H1 (cell line): ENCODE measurements at regions not wholly inside any gene's neighbourhood (a gene's known extent, or its start where the extent isn't known, plus 50 kb on each side); places are given as distances from the start of the nearest gene placed in this dataset.

ENCODE experiments used
- CTCF ChIA-PET: fragments of 300-600 bp; sonication (Branson Sonifier 250); formaldehyde crosslinking; loops from one replicate; lab custom pipeline; 2021; ENCODE audit not compliant: partially characterized antibody; lab: Charles Lee
- POLR2A ChIA-PET: fragments of 300-600 bp; sonication (Branson Sonifier 250); formaldehyde crosslinking; loops from one replicate; lab custom pipeline; 2021; ENCODE audit warnings: inconsistent platforms; ENCODE audit not compliant: partially characterized antibody; lab: Charles Lee
- DNase-seq, 2 experiments: peaks; one replicate each; pipeline versions ENCODE4 v3.0.0 to v3.0.0-alpha.2; 2010 to 2022; ENCODE audit warnings: low spot score in 2 of 2, low read depth in 1 of 2, mixed read lengths in 1 of 2
- FAIRE-seq: peaks from 2 replicates; lab custom pipeline; 2011; peaks lifted over from hg19 to GRCh38; lab: Jason Lieb, UNC
- H2AFZ ChIP-seq: 2 replicates; pipeline ENCODE4 v1.8.1; 2012; ENCODE audit warnings: low read length, inconsistent platforms
- H2AK5ac ChIP-seq: 2 replicates; pipeline ENCODE4 v1.6.1; 2013; ENCODE audit warnings: low read depth, low read length
- H2BK120ac ChIP-seq: replicated peaks from 2 replicates; pipeline ENCODE3; 2013; ENCODE audit warnings: low read depth, low read length, inconsistent platforms
- H2BK12ac ChIP-seq: 2 replicates; pipeline ENCODE4 v1.6.1; 2013; ENCODE audit warnings: low read depth, low read length
- H2BK15ac ChIP-seq: 2 replicates; pipeline ENCODE4 v1.6.1; 2013; ENCODE audit warnings: low read length
- H2BK20ac ChIP-seq: 2 replicates; pipeline ENCODE4 v1.6.1; 2013; ENCODE audit warnings: low read length
- H2BK5ac ChIP-seq: 2 replicates; pipeline ENCODE4 v1.6.1; 2013; ENCODE audit warnings: low read depth, low read length
- H3K14ac ChIP-seq: 2 replicates; pipeline ENCODE4 v1.6.1; 2013; ENCODE audit warnings: inconsistent platforms; ENCODE audit not compliant: insufficient read length
- H3K18ac ChIP-seq: 2 replicates; pipeline ENCODE4 v1.6.1; 2013; ENCODE audit warnings: low read length; ENCODE audit errors: extremely low read depth
- H3K23ac ChIP-seq: 2 replicates; pipeline ENCODE4 v1.6.1; 2013; ENCODE audit warnings: inconsistent platforms; ENCODE audit not compliant: insufficient read length
- H3K23me2 ChIP-seq: 2 replicates; pipeline ENCODE4 v1.6.1; 2013; ENCODE audit warnings: low read depth, low read length
- H3K27ac ChIP-seq: 2 replicates; pipeline ENCODE4 v1.6.1; 2011; ENCODE audit warnings: low read depth, low read length, inconsistent platforms
- H3K27me3 ChIP-seq, 4 experiments: replicated peaks in 1 of 4; 1 replicate in 1 of 4; 2 replicates in 3 of 4; pipeline versions ENCODE4 v1.6.1 to v1.8.1; 2011 to 2013; ENCODE audit warnings: low read length in 3 of 4, mild to moderate bottlenecking in 3 of 4, inconsistent platforms in 2 of 4, mixed read lengths in 2 of 4, moderate library complexity in 1 of 4; ENCODE audit not compliant: control insufficient read depth in 3 of 4, insufficient read depth in 3 of 4; ENCODE audit errors: extremely low read depth in 1 of 4
- H3K36me3 ChIP-seq, 4 experiments: 2 replicates each; pipeline versions ENCODE4 v1.6.1 to v1.8.1; 2011 to 2013; ENCODE audit warnings: mild to moderate bottlenecking in 4 of 4, low read length in 3 of 4, moderate library complexity in 2 of 4, control low read depth in 1 of 4, inconsistent platforms in 1 of 4; ENCODE audit not compliant: insufficient read depth in 4 of 4, control insufficient read depth in 2 of 4
- H3K4ac ChIP-seq: replicated peaks from 2 replicates; pipeline ENCODE3; 2013; ENCODE audit warnings: low read length, low read depth, mixed read lengths, inconsistent platforms; ENCODE audit not compliant: insufficient read length
- H3K4me1 ChIP-seq, 4 experiments: replicated peaks in 1 of 4; 1 replicate in 1 of 4; 2 replicates in 3 of 4; pipeline versions ENCODE4 v1.6.1 to v1.8.1; 2011 to 2013; ENCODE audit warnings: low read length in 3 of 4, inconsistent platforms in 2 of 4, mixed read lengths in 1 of 4; ENCODE audit not compliant: insufficient read depth in 4 of 4, control insufficient read depth in 3 of 4
- H3K4me2 ChIP-seq, 2 experiments: 2 replicates each; pipeline versions ENCODE4 v1.6.1 to v1.8.1; 2011 to 2013; ENCODE audit warnings: low read depth in 2 of 2, low read length in 2 of 2, control low read depth in 1 of 2, inconsistent platforms in 1 of 2, mild to moderate bottlenecking in 1 of 2; ENCODE audit not compliant: insufficient read depth in 1 of 2
- H3K4me3 ChIP-seq, 4 experiments: fragments of 200-600, 300-600 bp in 1 of 4; sonication (generic), shearing (Covaris generic), sonication (Bioruptor Twin) in 1 of 4; 2 replicates each; pipeline versions ENCODE4 v1.5.1 to v1.8.1; 2011 to 2016; ENCODE audit warnings: low read length in 4 of 4, low read depth in 3 of 4, control low read depth in 2 of 4, inconsistent platforms in 2 of 4, mild to moderate bottlenecking in 2 of 4, mixed read lengths in 1 of 4, moderate library complexity in 1 of 4; ENCODE audit not compliant: insufficient read depth in 2 of 4; ENCODE audit errors: extremely low read depth in 1 of 4
- H3K56ac ChIP-seq: replicated peaks from 2 replicates; pipeline ENCODE3; 2013; ENCODE audit warnings: low read depth, mild to moderate bottlenecking, mixed read lengths, low read length, inconsistent platforms; ENCODE audit not compliant: insufficient read length
- H3K79me1 ChIP-seq: 2 replicates; pipeline ENCODE4 v1.6.1; 2013; ENCODE audit warnings: low read depth, low read length, control low read depth
- H3K79me2 ChIP-seq, 2 experiments: 2 replicates each; pipeline versions ENCODE4 v1.6.1 to v1.8.1; 2012 to 2013; ENCODE audit warnings: low read length in 2 of 2, mild to moderate bottlenecking in 2 of 2, inconsistent platforms in 1 of 2; ENCODE audit not compliant: insufficient read depth in 2 of 2, control insufficient read depth in 1 of 2
- H3K9ac ChIP-seq, 4 experiments: replicated peaks in 1 of 4; 1 replicate in 1 of 4; 2 replicates in 3 of 4; pipeline versions ENCODE4 v1.6.1 to v1.8.1; 2011 to 2013; ENCODE audit warnings: low read depth in 3 of 4, low read length in 3 of 4, control low read depth in 2 of 4, mild to moderate bottlenecking in 2 of 4, moderate library complexity in 2 of 4, inconsistent platforms in 1 of 4; ENCODE audit errors: extremely low read depth in 1 of 4
- H3K9me3 ChIP-seq, 2 experiments: 2 replicates each; pipeline versions ENCODE4 v1.6.1 to v1.8.1; 2012 to 2013; ENCODE audit warnings: mild to moderate bottlenecking in 2 of 2, moderate library complexity in 2 of 2, control low read depth in 1 of 2, inconsistent platforms in 1 of 2, low read depth in 1 of 2, low read length in 1 of 2, mixed read lengths in 1 of 2; ENCODE audit not compliant: insufficient read depth in 2 of 2
- H4K20me1 ChIP-seq, 2 experiments: replicated peaks in 1 of 2; 2 replicates each; pipeline versions ENCODE3 to v1.8.1; 2011 to 2013; ENCODE audit warnings: inconsistent platforms in 2 of 2, low read length in 2 of 2, mild to moderate bottlenecking in 1 of 2; ENCODE audit not compliant: insufficient read depth in 2 of 2, control insufficient read depth in 1 of 2
- H4K5ac ChIP-seq: 2 replicates; pipeline ENCODE4 v1.6.1; 2013; ENCODE audit warnings: low read length, low read depth, mixed read lengths, inconsistent platforms; ENCODE audit not compliant: insufficient read length
- H4K8ac ChIP-seq: 2 replicates; pipeline ENCODE4 v1.8.0; 2013; ENCODE audit warnings: mild to moderate bottlenecking, moderate library complexity, low read length, inconsistent platforms; ENCODE audit not compliant: insufficient read depth; ENCODE audit errors: extremely low read depth
- H4K91ac ChIP-seq: replicated peaks from 2 replicates; pipeline ENCODE3; 2013; ENCODE audit warnings: low read length, mixed read lengths, inconsistent platforms; ENCODE audit not compliant: insufficient read length
- CBX8 ChIP-seq: fragments of 300-800, 300-1000 bp; sonication (generic); IDR thresholded peaks from 2 replicates; pipeline ENCODE4 v1.7.1; 2016; ENCODE audit warnings: low read depth, low read length, borderline replicate concordance
- CHD2 ChIP-seq: IDR thresholded peaks from 2 replicates; pipeline ENCODE4 v1.6.1; 2012; ENCODE audit warnings: low read length, improper control_type of control experiment
- E2F6 ChIP-seq: IDR thresholded peaks from 2 replicates; pipeline ENCODE4 v1.6.1; 2012; ENCODE audit warnings: inconsistent platforms
- EZH2 ChIP-seq: fragments of 200-600 bp; sonication (generic); IDR thresholded peaks from 2 replicates; pipeline ENCODE4 v1.7.1; 2012; ENCODE audit warnings: low read depth, mild to moderate bottlenecking, moderate library complexity, low read length, inconsistent platforms; ENCODE audit not compliant: severe bottlenecking
- FOSL1 ChIP-seq: IDR thresholded peaks from 2 replicates; pipeline ENCODE4 v1.6.1; 2011; ENCODE audit warnings: mild to moderate bottlenecking, low read depth, low read length, moderate library complexity; ENCODE audit not compliant: insufficient read depth
- JUND ChIP-seq: IDR thresholded peaks from 2 replicates; pipeline ENCODE4 v1.6.1; 2011; ENCODE audit warnings: mild to moderate bottlenecking, improper control_type of control experiment, low read length
- PHF8 ChIP-seq: fragments of 200-600 bp; sonication (generic); conservative IDR thresholded peaks from 2 replicates; pipeline ENCODE4 v1.7.1; 2012; ENCODE audit warnings: low read depth, mild to moderate bottlenecking, inconsistent platforms, low read length, moderate library complexity
- RFX5 ChIP-seq: IDR thresholded peaks from 2 replicates; pipeline ENCODE4 v1.6.1; 2011; ENCODE audit warnings: low read depth, low read length, improper control_type of control experiment, borderline replicate concordance
- SIRT6 ChIP-seq: IDR thresholded peaks from one replicate; pipeline ENCODE4 v1.7.1; 2012; ENCODE audit warnings: low read length, inconsistent platforms
- WGBS, 2 experiments: shearing (Covaris generic) in 1 of 2; methylation state at CpG; one replicate each; pipeline versions ENCODE4 v1.1.6 to v1.1.7; 2013 to 2015; ENCODE audit warnings: low lambda C conversion rate in 2 of 2, mixed read lengths in 2 of 2, inconsistent platforms in 1 of 2, low coverage in 1 of 2, missing lambda C conversion rate in 1 of 2; ENCODE audit not compliant: insufficient replicate concordance in 2 of 2, insufficient coverage in 1 of 2, insufficient read length in 1 of 2; ENCODE audit errors: extremely low coverage in 1 of 2, missing lambda C conversion rate in 1 of 2; 5-methylcytosine and 5-hydroxymethylcytosine counted together

DNA sequence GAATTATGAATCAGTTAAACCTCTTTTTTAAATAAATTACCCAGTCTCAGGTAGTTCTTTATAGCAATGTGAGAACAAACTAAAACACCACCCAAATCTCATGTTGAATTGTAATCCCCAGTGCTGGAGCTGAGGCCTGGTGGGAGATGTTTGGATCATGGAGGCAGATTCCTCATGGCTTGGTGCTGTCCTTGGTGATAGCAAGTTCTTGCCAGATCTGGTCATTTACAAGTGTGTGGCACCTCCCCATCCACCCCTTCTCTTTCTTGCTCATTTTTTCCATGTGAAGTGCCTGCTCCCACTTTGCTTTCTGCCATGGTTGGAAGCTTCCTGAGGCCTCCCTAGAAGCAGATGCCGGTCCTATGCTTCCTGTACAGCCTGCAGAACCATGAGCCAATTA is 102.1 kb upstream of the ANO4 start:
- H4K5ac ChIP-seq, result no peak overlapping the region
- TF ChIP-seq CHD2 (no peak), FOSL1 (no peak), CBX8 (no peak), SIRT6 (no peak), RFX5 (no peak), PHF8 (no peak), E2F6 (no peak), EZH2 (no peak), JUND (no peak)
- TF ChIP-seq, all 59 proteins: peak for 0
- H3K56ac ChIP-seq, result no peak overlapping the region
- no peaks in the 10 kb centered on the region for H3K9me3 ChIP-seq
- no peak for DNase-seq
- H3K4me1 ChIP-seq, result no peaks in the 10 kb centered on the region; a peak in 1 of 7 replicates
- H3K4ac ChIP-seq, result no peak overlapping the region
- POLR2A ChIA-PET, result no interaction called here
- no peaks in the 10 kb centered on the region for H3K23me2 ChIP-seq
- H4K20me1 ChIP-seq, result no peaks in the 10 kb centered on the region
- no peak overlapping the region for H2BK15ac ChIP-seq
- H2BK12ac ChIP-seq, result no peak overlapping the region
- no peak for FAIRE-seq
- no peak overlapping the region for H3K9ac ChIP-seq
- no peak overlapping the region for H3K4me3 ChIP-seq
- no peaks in the 10 kb centered on the region for H3K36me3 ChIP-seq
- H3K27ac ChIP-seq, result no peak overlapping the region
- H3K79me1 ChIP-seq, result no peaks in the 10 kb centered on the region
- 88% methylated on average over 1 of the region's 1 CpG; no CpG with 5 or more reads in 1 of the 2 experiments for WGBS, 2 experiments
- H2AFZ ChIP-seq, result no peak overlapping the region
- CTCF ChIA-PET, result interaction anchor here (0.6 to 2.1 kb wide), 3 partner anchors 9 to 21 kb away, joined by 3 to 7 read pairs (median 3); no protein-coding TSS in a partner anchor
- H2BK20ac ChIP-seq, result no peak overlapping the region
- H2AK5ac ChIP-seq, result no peak overlapping the region
- H3K4me2 ChIP-seq, result no peak overlapping the region
- no peaks in the 10 kb centered on the region for H3K27me3 ChIP-seq
- no peak overlapping the region for H4K91ac ChIP-seq
- H3K18ac ChIP-seq, result no peak overlapping the region
- no peaks in the 10 kb centered on the region for H3K79me2 ChIP-seq
- H4K8ac ChIP-seq, result no peak overlapping the region
- H3K14ac ChIP-seq, result no peak overlapping the region
- H3K23ac ChIP-seq, result no peak overlapping the region
- H2BK120ac ChIP-seq, result no peak overlapping the region
- H2BK5ac ChIP-seq, result no peak overlapping the region
